ENCODE measurements at regions not wholly inside any gene's neighbourhood (a gene's known extent, or its start where the extent isn't known, plus 50 kb on each side); places are given as distances from the start of the nearest gene placed in this dataset.

GRCh38 chr7:47663213-47663612 lies 81.3 kb upstream of the TNS3 start:
- Mint-ChIP-seq H3K4me1 (peaks cover 11 to 28% (median 25%) of the 10 kb centered on the region in 3 donors), H3K27ac (no peak overlapping the region), H3K36me3 (no peaks in the 10 kb centered on the region), H3K4me3 (no peak overlapping the region), H3K9me3 (no peaks in the 10 kb centered on the region), H3K27me3 (no peaks in the 10 kb centered on the region)

GRCh38 chr7:47661051-47661714 lies 79.3 kb upstream of the TNS3 start:
- Mint-ChIP-seq H3K9me3 (no peaks in the 10 kb centered on the region), H3K4me1 (peaks cover 9 to 28% (median 25%) of the 10 kb centered on the region in 3 donors), H3K4me3 (peak overlapping the region in 1 of 4 donors; percentile 18), H3K27ac (peak overlapping the region in 2 of 3 donors; percentile 81 to 90), H3K27me3 (no peaks in the 10 kb centered on the region), H3K36me3 (no peaks in the 10 kb centered on the region)

- no peaks in the 10 kb centered on the region for H3K36me3 Mint-ChIP-seq
- no peak overlapping the region for H3K4me3 Mint-ChIP-seq
- H3K27ac Mint-ChIP-seq: peak overlapping the region in 1 of 3 donors; percentile 53
- H3K9me3 Mint-ChIP-seq: no peaks in the 10 kb centered on the region
- no peaks in the 10 kb centered on the region for H3K27me3 Mint-ChIP-seq
- H3K4me1 Mint-ChIP-seq: peaks cover 8 to 20% (median 17%) of the 10 kb centered on the region in 3 donors
Measured at GRCh38 chr7:47659664-47660462, 78.0 kb upstream of the TNS3 start.

DNA sequence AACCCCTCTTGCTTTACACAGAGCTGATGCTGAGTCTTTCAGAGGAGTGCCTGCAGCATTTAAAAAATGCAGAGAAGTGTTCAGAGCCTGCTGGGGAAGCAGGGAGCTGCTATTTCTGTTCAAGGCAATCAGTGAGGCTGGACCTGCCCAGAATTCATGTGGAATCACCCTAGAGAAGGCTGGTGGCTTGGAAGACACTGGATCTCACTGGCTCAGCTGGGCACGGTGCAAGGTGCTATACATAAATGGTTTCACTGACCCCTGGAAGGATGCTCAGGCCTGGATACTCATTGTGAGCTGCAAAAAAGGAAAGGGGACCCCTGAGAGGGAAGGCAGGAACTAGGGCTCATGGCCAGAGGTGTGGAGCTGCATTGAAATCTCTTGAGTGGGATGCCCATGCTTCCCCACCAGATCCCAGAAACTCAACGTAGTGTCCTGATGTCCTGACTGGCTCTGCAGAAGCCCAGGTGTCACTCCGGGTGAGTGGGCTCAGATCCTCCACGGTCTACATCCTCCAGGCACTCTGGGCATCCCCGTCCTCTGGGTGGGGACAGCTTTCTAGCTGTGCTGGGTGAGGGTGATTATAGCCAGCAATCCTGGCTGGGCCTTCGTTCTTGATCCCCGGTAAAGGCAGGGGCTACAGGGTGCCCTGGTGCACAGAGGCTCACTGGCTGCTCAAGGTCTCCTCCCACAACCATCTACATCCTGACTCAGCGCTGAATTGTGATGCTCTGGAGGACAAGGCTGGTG lies 77.2 kb upstream of the TNS3 start:
- Mint-ChIP-seq H3K9me3 (no peaks in the 10 kb centered on the region), H3K36me3 (no peaks in the 10 kb centered on the region), H3K4me1 (peaks cover 8 to 18% (median 14%) of the 10 kb centered on the region in 3 donors), H3K27ac (peak overlapping the region in 1 of 3 donors; percentile 53), H3K4me3 (no peak overlapping the region), H3K27me3 (no peaks in the 10 kb centered on the region)

DNA sequence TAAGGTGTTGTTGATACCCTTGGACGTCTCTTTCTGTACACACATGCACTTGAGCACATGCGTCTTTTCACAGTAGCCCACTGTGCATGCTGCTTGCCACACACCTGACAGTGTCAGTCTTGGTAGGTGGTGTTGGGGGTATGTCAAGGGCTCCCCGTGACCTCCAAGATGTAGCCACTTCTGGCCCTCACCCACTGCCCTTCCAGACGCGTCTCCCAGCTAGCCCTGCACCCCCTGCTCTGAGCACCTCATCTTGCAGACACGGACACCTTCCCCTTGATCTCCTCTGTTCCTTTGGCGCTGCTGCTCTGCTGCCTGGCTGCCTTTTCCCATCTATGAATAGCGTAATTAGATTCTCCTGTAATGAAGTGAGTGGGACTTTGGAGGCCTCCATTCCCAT lies 75.2 kb upstream of the TNS3 start:
- H3K27ac Mint-ChIP-seq: no peak overlapping the region
- H3K9me3 Mint-ChIP-seq: no peaks in the 10 kb centered on the region
- peaks cover 9 to 21% (median 15%) of the 10 kb centered on the region in 3 donors for H3K4me1 Mint-ChIP-seq
- no peaks in the 10 kb centered on the region for H3K27me3 Mint-ChIP-seq
- H3K4me3 Mint-ChIP-seq: no peak overlapping the region
- no peaks in the 10 kb centered on the region for H3K36me3 Mint-ChIP-seq

GRCh38 chr7:47654672-47655298 lies 72.9 kb upstream of the TNS3 start:
- no peaks in the 10 kb centered on the region for H3K9me3 Mint-ChIP-seq
- peaks cover 1 to 16% (median 7%) of the 10 kb centered on the region in 3 donors for H3K4me1 Mint-ChIP-seq
- H3K27ac Mint-ChIP-seq: no peak overlapping the region
- H3K36me3 Mint-ChIP-seq: no peaks in the 10 kb centered on the region
- peak overlapping the region in 1 of 4 donors; percentile 41 for H3K4me3 Mint-ChIP-seq
- no peaks in the 10 kb centered on the region for H3K27me3 Mint-ChIP-seq

DNA sequence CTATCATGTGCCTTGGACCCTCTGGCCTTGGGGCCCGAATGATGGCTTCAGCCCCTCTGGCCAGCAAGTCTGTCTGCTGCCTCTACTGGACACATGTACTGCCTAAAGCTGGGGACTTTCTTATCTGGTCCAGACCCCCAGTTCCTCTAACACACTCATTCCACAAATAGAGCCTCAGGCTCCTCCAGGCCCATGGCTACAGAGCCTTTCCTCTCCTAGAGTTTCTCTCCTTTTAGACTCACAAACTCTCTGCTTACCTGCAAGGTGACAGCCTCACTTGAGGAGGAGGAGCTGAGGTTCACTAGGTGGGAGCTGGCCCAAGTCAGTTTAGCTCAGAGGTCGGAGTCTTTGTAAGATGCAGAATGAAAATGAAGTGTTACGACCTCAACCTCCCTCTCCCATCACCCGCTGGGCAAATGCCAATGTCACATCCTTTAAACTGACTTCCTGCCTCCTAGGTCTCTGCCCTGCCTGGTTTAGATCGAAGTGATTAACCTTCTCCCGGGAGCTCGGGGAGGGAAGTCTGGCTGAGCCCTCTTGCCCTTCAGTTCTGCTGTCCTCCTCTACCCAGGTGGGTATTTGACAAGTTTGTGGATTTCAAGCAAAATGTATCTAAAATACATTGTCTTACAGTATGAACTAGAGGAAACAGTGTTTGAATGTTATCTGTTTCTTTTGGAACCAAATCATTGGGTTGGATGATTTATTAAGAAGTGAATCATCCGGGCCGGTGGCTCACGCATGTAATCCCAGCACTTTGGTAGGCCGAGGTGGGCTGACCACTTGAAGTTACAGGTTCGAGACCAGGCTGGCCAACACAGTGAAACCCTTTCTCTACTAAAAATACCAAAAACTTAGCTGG lies 71.9 kb upstream of the TNS3 start:
- Mint-ChIP-seq H3K36me3 (no peaks in the 10 kb centered on the region), H3K27me3 (no peaks in the 10 kb centered on the region), H3K4me3 (no peak overlapping the region), H3K27ac (peak overlapping the region in 1 of 3 donors; percentile 74), H3K4me1 (peaks cover 1 to 16% (median 6%) of the 10 kb centered on the region in 3 donors), H3K9me3 (no peaks in the 10 kb centered on the region)

DNA sequence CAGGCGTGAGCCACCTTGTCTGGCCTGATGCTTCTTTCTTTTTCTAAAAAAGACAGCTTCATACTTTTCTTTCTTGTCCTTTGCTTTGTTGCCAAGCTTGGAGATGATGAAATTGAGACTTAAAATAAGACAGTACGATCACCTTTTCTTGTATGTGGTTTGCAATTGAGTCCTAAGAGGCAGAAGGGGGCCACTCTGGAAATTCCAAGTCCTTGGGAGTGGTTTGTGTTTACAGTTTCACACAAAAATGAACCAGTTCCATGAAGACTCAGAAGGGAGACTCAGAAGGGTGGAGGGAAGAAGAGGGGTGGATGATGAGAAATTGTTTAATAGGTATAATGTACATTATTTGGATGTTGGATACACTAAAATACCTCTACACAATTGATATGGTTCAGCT lies 70.7 kb upstream of the TNS3 start:
- no peaks in the 10 kb centered on the region for H3K36me3 Mint-ChIP-seq
- H3K27ac Mint-ChIP-seq: no peak overlapping the region
- H3K27me3 Mint-ChIP-seq: no peaks in the 10 kb centered on the region
- H3K4me1 Mint-ChIP-seq: peaks cover 9 to 27% (median 13%) of the 10 kb centered on the region in 3 donors
- H3K4me3 Mint-ChIP-seq: no peak overlapping the region
- no peaks in the 10 kb centered on the region for H3K9me3 Mint-ChIP-seq

DNA sequence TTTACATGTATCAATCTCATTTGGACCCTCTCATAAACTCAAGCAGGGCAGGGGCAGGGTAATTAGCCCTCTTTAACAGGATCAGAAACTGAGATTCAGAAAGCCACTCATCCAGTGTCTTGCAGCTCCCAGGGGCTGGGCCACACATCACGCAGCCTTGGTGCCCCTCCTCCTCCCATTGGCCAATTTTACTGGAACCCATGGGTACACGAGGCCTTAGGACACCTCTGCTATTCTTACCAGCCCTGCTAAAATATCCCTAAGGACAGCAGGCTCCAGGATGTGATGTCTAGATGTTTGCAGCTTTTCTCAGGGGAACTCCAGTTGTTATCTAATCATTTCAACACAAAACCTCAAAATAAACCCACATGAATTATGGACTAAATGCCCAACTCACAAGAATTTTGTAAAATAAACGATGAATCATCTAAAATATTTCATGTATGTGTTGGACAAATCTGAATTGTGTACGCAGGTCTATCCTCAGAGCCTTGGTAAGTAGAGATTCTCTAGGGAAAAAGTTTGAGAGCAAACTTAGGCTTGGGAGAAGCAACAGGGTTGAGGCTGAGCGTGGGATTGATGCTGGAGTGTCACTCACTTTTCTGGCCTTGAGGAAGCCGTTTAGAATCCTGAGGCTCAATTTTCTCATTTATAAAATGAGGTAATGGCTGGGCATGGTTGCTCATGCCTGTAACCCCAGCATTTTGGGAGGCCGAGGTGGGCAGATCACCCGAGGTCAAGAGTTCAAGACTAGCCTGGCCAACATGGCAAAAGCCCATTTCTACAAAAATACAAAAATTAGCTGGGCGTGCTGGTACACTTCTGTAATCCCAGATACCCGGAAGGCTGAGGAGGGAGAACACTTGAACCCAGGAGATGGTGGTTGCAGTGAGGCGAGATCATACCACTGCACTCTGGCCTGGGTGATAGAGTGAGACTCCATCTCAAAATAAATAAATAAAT lies 69.7 kb upstream of the TNS3 start:
- Mint-ChIP-seq H3K36me3 (no peaks in the 10 kb centered on the region), H3K27me3 (no peaks in the 10 kb centered on the region), H3K27ac (peak overlapping the region in 1 of 3 donors; percentile 69), H3K4me3 (no peak overlapping the region), H3K4me1 (peaks cover 19 to 36% (median 23%) of the 10 kb centered on the region in 3 donors), H3K9me3 (no peaks in the 10 kb centered on the region)

- H3K36me3 Mint-ChIP-seq: no peaks in the 10 kb centered on the region
- H3K4me1 Mint-ChIP-seq: peaks cover 25 to 38% (median 26%) of the 10 kb centered on the region in 3 donors
- peak overlapping the region in 1 of 3 donors; percentile 75 for H3K27ac Mint-ChIP-seq
- H3K4me3 Mint-ChIP-seq: no peak overlapping the region
- H3K9me3 Mint-ChIP-seq: no peaks in the 10 kb centered on the region
- H3K27me3 Mint-ChIP-seq: no peaks in the 10 kb centered on the region
Measured at GRCh38 chr7:47649919-47650318, 68.0 kb upstream of the TNS3 start.

DNA sequence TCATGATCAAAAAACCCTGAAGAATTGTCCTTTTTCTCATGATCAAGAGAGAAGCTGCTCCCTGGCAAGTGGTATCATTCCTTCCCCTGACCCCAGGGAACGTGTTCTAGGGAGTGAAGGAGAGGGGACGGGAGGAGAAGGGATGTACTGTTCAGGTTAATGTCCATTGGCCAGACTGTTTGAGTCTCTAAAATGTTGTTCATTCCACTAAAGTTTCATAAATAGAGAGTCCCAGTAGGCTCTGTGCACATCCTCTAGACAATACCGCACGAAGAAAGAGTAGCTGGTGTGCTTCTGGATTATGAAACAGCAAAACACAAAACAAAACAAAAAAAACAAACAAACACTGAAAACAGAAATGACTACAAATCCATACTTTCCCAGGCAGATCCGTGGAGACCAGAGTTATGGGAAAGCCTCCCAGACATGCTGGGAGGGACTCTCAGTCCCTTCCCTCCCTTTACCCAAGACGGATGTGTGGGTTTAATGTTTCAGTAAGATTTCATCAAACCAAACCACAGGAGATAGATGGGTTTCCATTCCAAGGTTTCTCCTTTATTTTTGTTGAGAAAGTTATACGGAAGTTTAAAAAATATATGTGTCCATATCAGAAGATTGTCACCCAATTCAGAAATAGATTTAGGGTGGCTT lies 66.5 kb upstream of the TNS3 start:
- H3K27ac Mint-ChIP-seq: peak overlapping the region in 2 of 3 donors; percentile 54 to 94
- H3K4me1 Mint-ChIP-seq: peaks cover 23 to 35% (median 26%) of the 10 kb centered on the region in 3 donors
- H3K9me3 Mint-ChIP-seq: peaks cover 0 to 4% (median 0%) of the 10 kb centered on the region in 3 donors
- H3K4me3 Mint-ChIP-seq: peak overlapping the region in 1 of 4 donors; percentile 64
- H3K27me3 Mint-ChIP-seq: no peaks in the 10 kb centered on the region
- H3K36me3 Mint-ChIP-seq: no peaks in the 10 kb centered on the region

DNA sequence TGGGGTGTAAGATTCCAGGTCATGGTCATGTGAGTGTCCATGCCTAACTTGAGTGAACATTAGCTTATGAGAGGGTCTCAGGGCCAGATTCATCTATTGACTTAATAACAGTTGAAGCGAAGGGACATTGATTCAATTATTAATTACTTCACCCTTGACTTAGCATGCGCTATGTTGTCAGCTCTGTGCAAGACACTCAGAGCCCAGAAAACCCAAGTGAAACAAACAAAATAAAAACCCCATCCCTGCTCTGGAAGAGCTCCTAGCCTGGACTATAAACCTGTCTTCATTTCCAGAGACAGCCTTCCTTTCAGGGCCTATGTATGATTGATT lies 66.0 kb upstream of the TNS3 start:
- Mint-ChIP-seq H3K4me3 (peak overlapping the region in 1 of 4 donors; percentile 64), H3K4me1 (peaks cover 23 to 33% (median 26%) of the 10 kb centered on the region in 3 donors), H3K27me3 (no peaks in the 10 kb centered on the region), H3K27ac (peak overlapping the region in 2 of 3 donors; percentile 56 to 94), H3K36me3 (no peaks in the 10 kb centered on the region), H3K9me3 (peaks cover 0 to 5% (median 0%) of the 10 kb centered on the region in 3 donors)

Data from IgD-negative memory B cell (primary cell).